ENCODE measurements at regions not wholly inside any gene's neighbourhood (a gene's known extent, or its start where the extent isn't known, plus 50 kb on each side); places are given as distances from the start of the nearest gene placed in this dataset.

DNA sequence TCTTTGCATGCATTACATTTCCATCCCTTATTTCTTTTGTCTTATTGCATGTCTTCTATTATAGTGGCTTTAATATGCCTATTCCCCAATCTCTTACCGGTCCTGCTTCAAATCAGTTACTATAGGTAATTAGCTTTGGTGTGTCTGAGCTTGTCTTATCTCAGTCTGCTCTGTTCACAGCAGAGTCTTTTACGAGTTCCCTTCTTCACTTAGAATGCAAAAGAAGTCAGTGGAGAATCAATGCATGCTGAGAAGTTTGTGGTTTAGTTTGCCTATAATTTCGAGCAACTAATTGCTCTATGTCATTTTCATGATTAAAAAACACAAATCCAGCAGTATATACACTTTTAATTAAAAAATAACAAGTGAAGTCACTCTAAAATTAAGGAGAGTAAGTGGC, 545.0 kb downstream of the SLCO4C1 start:
- TF ChIP-seq, protein P1, sequence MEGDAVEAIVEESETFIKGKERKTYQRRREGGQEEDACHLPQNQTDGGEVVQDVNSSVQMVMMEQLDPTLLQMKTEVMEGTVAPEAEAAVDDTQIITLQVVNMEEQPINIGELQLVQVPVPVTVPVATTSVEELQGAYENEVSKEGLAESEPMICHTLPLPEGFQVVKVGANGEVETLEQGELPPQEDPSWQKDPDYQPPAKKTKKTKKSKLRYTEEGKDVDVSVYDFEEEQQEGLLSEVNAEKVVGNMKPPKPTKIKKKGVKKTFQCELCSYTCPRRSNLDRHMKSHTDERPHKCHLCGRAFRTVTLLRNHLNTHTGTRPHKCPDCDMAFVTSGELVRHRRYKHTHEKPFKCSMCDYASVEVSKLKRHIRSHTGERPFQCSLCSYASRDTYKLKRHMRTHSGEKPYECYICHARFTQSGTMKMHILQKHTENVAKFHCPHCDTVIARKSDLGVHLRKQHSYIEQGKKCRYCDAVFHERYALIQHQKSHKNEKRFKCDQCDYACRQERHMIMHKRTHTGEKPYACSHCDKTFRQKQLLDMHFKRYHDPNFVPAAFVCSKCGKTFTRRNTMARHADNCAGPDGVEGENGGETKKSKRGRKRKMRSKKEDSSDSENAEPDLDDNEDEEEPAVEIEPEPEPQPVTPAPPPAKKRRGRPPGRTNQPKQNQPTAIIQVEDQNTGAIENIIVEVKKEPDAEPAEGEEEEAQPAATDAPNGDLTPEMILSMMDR (IDR thresholded peaks at IDR 0.05): no peak
- no peak for TF ChIP-seq POLR2A (IDR thresholded peaks at IDR 0.05)

All from adrenal gland (tissue), 5 donors.